Progenitor cell of endocrine pancreas (in vitro differentiated cells): ENCODE measurements at regions not wholly inside any gene's neighbourhood (a gene's known extent, or its start where the extent isn't known, plus 50 kb on each side); places are given as distances from the start of the nearest gene placed in this dataset.

Experiments
- DNase-seq: peaks from one replicate; pipeline ENCODE4 v3.0.0; 2021; ENCODE audit warnings: low spot score; ENCODE audit not compliant: unreplicated experiment
- H3K27ac Mint-ChIP-seq: 2 replicates; pipeline ENCODE4 v1.8.0; 2021; ENCODE audit warnings: mild to moderate bottlenecking, moderate library complexity, mixed read lengths
- H3K27me3 Mint-ChIP-seq: 2 replicates; pipeline ENCODE4 v1.8.0; 2021; ENCODE audit warnings: mixed read lengths
- H3K36me3 Mint-ChIP-seq: 2 replicates; pipeline ENCODE4 v1.8.0; 2022; ENCODE audit warnings: mixed read lengths; ENCODE audit not compliant: insufficient read depth
- H3K4me1 Mint-ChIP-seq: 2 replicates; pipeline ENCODE4 v1.8.0; 2021; ENCODE audit warnings: low read depth, mixed read lengths
- H3K4me3 Mint-ChIP-seq: 2 replicates; pipeline ENCODE4 v1.8.0; 2021; ENCODE audit warnings: low read depth, mild to moderate bottlenecking, moderate library complexity, mixed read lengths
- H3K9me3 Mint-ChIP-seq: 2 replicates; pipeline ENCODE4 v1.8.0; 2021; ENCODE audit warnings: low read depth, mixed read lengths
- CTCF ChIP-seq: fragments of 200-600 bp; sonication (generic); IDR thresholded peaks from one replicate; pipeline ENCODE4 v1.5.0; 2021; ENCODE audit warnings: antibody characterized with exemption, mild to moderate bottlenecking; ENCODE audit not compliant: unreplicated experiment

DNA sequence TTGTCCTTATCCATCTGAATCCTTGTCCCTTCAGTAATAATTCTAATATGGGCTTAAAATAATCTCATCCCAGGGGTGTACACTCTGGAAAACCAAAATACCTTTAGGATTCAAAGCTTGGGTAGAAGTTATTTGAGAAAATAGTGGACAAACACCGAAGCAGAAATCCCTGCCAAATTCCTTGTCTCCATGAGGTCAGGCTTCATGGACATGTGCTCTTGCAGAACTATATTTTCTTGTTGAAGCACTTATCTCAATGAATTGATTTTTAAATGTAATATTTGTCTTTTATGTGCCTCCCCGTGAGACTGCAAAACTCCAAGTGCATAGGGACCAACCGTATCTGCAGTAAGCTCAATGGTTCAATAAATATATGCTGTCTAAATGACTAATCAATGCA is 1153.3 kb upstream of the AUTS2 start:
- Mint-ChIP-seq H3K27ac (no peak overlapping the region), H3K4me1 (no peaks in the 10 kb centered on the region), H3K9me3 (no peaks in the 10 kb centered on the region), H3K27me3 (peaks cover 8% of the 10 kb centered on the region), H3K36me3 (no peaks in the 10 kb centered on the region), H3K4me3 (no peak overlapping the region)
- DNase-seq: no peak
- TF ChIP-seq CTCF: no peak

- no peak overlapping the region for H3K27ac Mint-ChIP-seq
- no peak overlapping the region for H3K4me3 Mint-ChIP-seq
Measured at GRCh38 chr7:68446183-68446582, 1152.1 kb upstream of the AUTS2 start.

GRCh38 chr7:68449099-68449498 is 1149.2 kb upstream of the AUTS2 start:
- TF ChIP-seq CTCF: no peak
- DNase-seq: no peak
- no peaks in the 10 kb centered on the region for H3K9me3 Mint-ChIP-seq
- no peak overlapping the region for H3K4me3 Mint-ChIP-seq
- no peak overlapping the region for H3K27ac Mint-ChIP-seq
- H3K27me3 Mint-ChIP-seq: peaks cover 8% of the 10 kb centered on the region
- no peaks in the 10 kb centered on the region for H3K36me3 Mint-ChIP-seq
- H3K4me1 Mint-ChIP-seq: no peaks in the 10 kb centered on the region

More at GRCh38 chr7:68446183-68446582, 1152.1 kb upstream of the AUTS2 start:
- Mint-ChIP-seq H3K27me3 (peaks cover 8% of the 10 kb centered on the region), H3K9me3 (no peaks in the 10 kb centered on the region), H3K36me3 (no peaks in the 10 kb centered on the region), H3K4me1 (no peaks in the 10 kb centered on the region)
- no peak for DNase-seq
- no peak for TF ChIP-seq CTCF

DNA sequence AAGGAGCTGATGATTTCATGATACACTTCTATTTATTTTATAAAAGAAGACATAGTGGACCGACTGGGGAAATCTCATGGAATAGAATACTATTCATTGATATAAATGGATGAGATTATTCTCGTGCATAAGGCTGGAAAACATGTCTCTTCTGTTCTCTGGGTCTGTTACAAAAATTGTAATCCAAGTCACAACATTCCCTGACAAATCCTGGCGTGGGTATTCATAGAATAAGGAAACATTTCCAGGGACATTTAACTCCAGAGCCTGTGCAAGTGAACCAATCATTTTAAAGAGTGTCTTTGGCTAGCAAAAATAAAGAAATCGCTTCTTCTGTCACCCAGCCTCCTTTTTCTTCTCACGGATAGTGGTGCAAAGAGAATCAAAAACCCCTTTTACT is 1148.5 kb upstream of the AUTS2 start:
- no peak for DNase-seq
- H3K4me1 Mint-ChIP-seq: no peaks in the 10 kb centered on the region
- H3K36me3 Mint-ChIP-seq: no peaks in the 10 kb centered on the region
- H3K27ac Mint-ChIP-seq: no peak overlapping the region
- H3K27me3 Mint-ChIP-seq: peaks cover 8% of the 10 kb centered on the region
- TF ChIP-seq CTCF: no peak
- no peak overlapping the region for H3K4me3 Mint-ChIP-seq
- no peaks in the 10 kb centered on the region for H3K9me3 Mint-ChIP-seq

- Mint-ChIP-seq H3K27me3 (peaks cover 7% of the 10 kb centered on the region), H3K4me1 (no peaks in the 10 kb centered on the region), H3K27ac (no peak overlapping the region), H3K4me3 (no peak overlapping the region), H3K36me3 (no peaks in the 10 kb centered on the region), H3K9me3 (peaks cover 9% of the 10 kb centered on the region)
- TF ChIP-seq CTCF: no peak
- no peak for DNase-seq
Measured at GRCh38 chr7:68454931-68455330, 1143.3 kb upstream of the AUTS2 start.
